GM12878 (cell line): ENCODE measurements at regions not wholly inside any gene's neighbourhood (a gene's known extent, or its start where the extent isn't known, plus 50 kb on each side); places are given as distances from the start of the nearest gene placed in this dataset.

ENCODE experiments used
- GABPA ChIP-seq: IDR thresholded peaks from 2 replicates; pipeline ENCODE4 v1.6.1; 2014; ENCODE audit warnings: antibody characterized with exemption, low read depth, mild to moderate bottlenecking, inconsistent platforms
- SIN3A ChIP-seq: IDR thresholded peaks from 2 replicates; pipeline ENCODE4 v1.6.1; 2012; ENCODE audit warnings: low read depth, low read length, improper control_type of control experiment
- ZNF217 ChIP-seq: fragments of 450-650 bp; IDR thresholded peaks from 2 replicates; pipeline ENCODE4 v1.6.1; 2017; ENCODE audit warnings: antibody characterized with exemption, mild to moderate bottlenecking
- TF ChIP-seq, protein P1 (sequence below): fragments of 150-350 bp; IDR thresholded peaks from 2 replicates; pipeline ENCODE4 v1.6.1; 2016; ENCODE audit warnings: low read depth, low read length
- TF ChIP-seq, protein P2 (sequence below), 3 experiments: IDR thresholded peaks in 2 of 3; conservative IDR thresholded peaks in 1 of 3; 2 replicates each; pipeline ENCODE4 v1.5.1; 2011; ENCODE audit warnings: low read depth in 3 of 3, low read length in 3 of 3, mild to moderate bottlenecking in 3 of 3, control low read depth in 2 of 3, moderate library complexity in 2 of 3, inconsistent platforms in 1 of 3, mixed read lengths in 1 of 3; ENCODE audit not compliant: control insufficient read depth in 2 of 3, insufficient read depth in 1 of 3; ENCODE audit errors: extremely low read depth in 1 of 3
- TF ChIP-seq, protein P3 (sequence below): fragments of 450-650 bp; IDR thresholded peaks from 2 replicates; pipeline ENCODE4 v1.6.1; 2016; ENCODE audit warnings: mild to moderate bottlenecking

DNA sequence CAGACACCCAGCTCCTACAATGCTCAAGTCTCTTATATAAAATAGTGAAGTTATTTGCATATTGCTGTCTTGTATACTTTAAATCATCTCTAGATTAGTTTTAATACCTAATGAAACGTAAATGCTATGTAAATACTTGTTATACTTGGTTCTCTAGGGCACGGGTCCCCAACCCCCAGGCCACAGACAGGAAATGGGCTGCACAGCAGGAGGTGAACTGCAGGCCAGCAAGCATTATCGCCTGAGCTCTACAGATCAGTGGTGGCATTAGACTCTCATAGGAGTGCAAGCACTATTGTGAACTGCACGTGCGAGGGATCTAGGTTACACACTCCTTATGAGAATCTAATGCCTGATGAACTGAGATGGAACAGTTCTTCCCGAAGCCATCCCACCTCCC is 395.9 kb upstream of the EMCN start:
- TF ChIP-seq, protein P1, sequence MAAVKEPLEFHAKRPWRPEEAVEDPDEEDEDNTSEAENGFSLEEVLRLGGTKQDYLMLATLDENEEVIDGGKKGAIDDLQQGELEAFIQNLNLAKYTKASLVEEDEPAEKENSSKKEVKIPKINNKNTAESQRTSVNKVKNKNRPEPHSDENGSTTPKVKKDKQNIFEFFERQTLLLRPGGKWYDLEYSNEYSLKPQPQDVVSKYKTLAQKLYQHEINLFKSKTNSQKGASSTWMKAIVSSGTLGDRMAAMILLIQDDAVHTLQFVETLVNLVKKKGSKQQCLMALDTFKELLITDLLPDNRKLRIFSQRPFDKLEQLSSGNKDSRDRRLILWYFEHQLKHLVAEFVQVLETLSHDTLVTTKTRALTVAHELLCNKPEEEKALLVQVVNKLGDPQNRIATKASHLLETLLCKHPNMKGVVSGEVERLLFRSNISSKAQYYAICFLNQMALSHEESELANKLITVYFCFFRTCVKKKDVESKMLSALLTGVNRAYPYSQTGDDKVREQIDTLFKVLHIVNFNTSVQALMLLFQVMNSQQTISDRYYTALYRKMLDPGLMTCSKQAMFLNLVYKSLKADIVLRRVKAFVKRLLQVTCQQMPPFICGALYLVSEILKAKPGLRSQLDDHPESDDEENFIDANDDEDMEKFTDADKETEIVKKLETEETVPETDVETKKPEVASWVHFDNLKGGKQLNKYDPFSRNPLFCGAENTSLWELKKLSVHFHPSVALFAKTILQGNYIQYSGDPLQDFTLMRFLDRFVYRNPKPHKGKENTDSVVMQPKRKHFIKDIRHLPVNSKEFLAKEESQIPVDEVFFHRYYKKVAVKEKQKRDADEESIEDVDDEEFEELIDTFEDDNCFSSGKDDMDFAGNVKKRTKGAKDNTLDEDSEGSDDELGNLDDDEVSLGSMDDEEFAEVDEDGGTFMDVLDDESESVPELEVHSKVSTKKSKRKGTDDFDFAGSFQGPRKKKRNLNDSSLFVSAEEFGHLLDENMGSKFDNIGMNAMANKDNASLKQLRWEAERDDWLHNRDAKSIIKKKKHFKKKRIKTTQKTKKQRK, result no peak
- TF ChIP-seq GABPA (no peak), SIN3A (no peak), ZNF217 (no peak)
- TF ChIP-seq, protein P2, sequence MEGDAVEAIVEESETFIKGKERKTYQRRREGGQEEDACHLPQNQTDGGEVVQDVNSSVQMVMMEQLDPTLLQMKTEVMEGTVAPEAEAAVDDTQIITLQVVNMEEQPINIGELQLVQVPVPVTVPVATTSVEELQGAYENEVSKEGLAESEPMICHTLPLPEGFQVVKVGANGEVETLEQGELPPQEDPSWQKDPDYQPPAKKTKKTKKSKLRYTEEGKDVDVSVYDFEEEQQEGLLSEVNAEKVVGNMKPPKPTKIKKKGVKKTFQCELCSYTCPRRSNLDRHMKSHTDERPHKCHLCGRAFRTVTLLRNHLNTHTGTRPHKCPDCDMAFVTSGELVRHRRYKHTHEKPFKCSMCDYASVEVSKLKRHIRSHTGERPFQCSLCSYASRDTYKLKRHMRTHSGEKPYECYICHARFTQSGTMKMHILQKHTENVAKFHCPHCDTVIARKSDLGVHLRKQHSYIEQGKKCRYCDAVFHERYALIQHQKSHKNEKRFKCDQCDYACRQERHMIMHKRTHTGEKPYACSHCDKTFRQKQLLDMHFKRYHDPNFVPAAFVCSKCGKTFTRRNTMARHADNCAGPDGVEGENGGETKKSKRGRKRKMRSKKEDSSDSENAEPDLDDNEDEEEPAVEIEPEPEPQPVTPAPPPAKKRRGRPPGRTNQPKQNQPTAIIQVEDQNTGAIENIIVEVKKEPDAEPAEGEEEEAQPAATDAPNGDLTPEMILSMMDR (IDR thresholded peaks at IDR 0.05 in 2 of 3, conservative IDR thresholded peaks at IDR 0.05 in 1 of 3; ENCODE audit: control insufficient read depth in 2 of 3, extremely low read depth in 1 of 3, insufficient read depth in 1 of 3, low read depth in 3 of 3, low read length in 3 of 3), result no peak
- TF ChIP-seq, protein P3, sequence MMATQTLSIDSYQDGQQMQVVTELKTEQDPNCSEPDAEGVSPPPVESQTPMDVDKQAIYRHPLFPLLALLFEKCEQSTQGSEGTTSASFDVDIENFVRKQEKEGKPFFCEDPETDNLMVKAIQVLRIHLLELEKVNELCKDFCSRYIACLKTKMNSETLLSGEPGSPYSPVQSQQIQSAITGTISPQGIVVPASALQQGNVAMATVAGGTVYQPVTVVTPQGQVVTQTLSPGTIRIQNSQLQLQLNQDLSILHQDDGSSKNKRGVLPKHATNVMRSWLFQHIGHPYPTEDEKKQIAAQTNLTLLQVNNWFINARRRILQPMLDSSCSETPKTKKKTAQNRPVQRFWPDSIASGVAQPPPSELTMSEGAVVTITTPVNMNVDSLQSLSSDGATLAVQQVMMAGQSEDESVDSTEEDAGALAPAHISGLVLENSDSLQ, result no peak
